GM18870 (cell line): ENCODE measurements at regions not wholly inside any gene's neighbourhood (a gene's known extent, or its start where the extent isn't known, plus 50 kb on each side); places are given as distances from the start of the nearest gene placed in this dataset.

ENCODE experiments used
- ATAC-seq: cut with Tn5 transposase; IDR thresholded peaks from one replicate; pipeline ENCODE4 v1.9.1; 2021; ENCODE audit warnings: moderate library complexity; ENCODE audit not compliant: unreplicated experiment

DNA sequence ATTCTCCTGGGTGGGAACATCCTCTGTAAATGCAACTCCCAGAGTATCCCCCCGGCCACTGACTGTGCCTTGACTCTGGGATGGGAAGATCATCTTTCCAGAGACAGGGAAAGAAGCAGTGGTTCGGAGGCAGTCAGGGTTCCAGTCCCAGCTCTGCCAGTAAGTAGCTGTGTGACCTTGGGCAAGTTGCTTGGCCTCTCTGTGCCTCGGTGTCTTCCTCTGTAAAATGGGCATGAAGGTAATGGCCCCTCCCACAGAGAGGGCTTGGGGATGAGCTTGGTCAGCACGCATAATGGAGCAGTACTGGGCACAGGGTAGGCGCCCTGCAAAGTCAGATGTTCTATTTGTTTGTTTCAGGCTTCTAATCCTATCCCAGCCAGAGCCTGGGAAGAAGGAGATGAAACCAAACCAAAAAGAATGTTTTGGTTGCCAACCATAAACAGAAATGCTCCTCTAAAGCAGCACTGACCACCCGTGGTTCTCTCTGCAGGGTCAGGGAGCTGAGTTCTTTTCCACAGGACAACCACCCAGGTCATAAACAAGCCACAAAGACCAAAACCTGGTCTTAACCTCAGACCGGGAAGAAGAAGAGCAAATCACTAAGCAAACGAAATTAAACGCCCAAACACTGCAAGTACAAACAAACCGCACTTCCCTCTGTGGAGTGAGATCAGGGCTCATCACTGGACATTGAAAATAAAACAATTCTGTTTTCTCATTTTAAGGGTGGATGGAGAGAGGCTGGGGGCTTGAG, 381.0 kb upstream of the SULF2 start:
- ATAC-seq: no peak

DNA sequence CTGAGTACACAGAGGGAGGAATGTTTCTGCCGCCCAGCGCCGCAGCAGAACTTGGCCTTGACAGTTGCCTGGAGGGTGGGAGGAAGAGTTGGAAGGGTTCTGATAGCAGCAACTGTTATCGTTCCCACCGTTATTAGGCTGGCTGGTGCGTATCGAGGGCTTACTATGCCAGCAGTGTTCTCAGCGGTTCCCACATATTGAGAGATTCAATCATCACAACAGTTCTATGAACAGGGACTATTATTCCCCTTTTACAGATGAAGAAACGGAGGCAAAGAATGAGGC, 380.1 kb upstream of the SULF2 start:
- ATAC-seq: no peak

GRCh38 chr20:48164566-48165400, 379.5 kb upstream of the SULF2 start:
- no peak for ATAC-seq

GRCh38 chr20:48164034-48164433, 378.8 kb upstream of the SULF2 start:
- no peak for ATAC-seq

- ATAC-seq: no peak
Measured at GRCh38 chr20:48163505-48163904, 378.2 kb upstream of the SULF2 start.

- ATAC-seq: no peak
Measured at GRCh38 chr20:48162621-48163020, 377.3 kb upstream of the SULF2 start.

GRCh38 chr20:48159145-48160008, 374.1 kb upstream of the SULF2 start:
- no peak for ATAC-seq

- no peak for ATAC-seq
Measured at GRCh38 chr20:48158014-48158413, 372.7 kb upstream of the SULF2 start.

DNA sequence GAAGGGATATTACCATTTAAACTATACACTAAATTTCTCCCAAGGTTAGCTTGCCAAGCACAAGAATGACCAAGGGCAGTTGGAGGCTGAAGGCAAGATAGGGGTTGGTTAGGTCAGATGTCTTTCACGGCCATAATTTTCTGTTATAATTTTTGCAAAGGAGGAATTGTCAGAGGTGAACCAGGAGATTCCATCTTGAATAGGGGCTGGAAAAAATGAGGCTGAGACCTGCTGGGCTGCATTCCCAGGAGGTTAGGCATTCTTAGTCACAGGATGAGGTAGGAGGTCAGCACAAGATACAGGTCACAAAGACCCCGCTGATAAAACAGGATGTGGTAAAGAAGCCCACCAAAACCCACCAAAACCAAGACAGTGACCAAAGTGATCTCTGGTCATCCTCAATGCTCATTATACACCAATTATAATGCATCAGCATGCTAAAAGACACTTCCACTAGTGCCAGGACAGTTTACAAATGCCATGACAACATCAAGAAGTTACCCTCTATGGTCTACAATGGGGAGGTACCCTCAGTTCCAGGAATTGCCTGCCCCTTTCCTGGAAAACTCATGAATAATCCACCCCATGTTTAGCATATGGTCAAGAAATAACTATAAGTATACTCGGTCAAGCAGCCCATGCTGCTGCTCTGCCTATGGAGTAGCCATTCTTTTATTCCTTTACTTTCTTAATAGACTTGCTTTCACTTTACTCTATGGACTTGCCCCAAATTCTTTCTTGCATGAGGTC, 371.8 kb upstream of the SULF2 start:
- ATAC-seq: no peak

DNA sequence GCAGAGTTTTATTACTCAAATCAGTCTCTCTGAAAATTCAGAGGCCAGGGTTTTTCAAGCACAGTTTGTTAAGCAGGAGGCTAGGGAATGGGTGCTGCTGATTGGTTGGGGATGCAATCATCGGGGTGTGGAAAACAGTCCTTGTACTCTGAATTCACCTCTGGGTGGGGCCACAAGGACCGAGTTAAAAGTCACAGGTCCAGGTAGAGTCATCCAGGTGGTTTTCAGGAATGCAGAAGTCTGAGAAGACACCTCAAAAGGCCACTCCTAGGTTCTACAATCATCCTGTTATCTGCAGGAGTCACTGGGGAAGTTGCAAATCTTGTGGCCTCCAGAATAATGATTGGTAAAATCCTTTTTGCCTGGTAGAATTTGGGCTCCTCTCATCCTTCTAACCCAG, 371.2 kb upstream of the SULF2 start:
- no peak for ATAC-seq

- ATAC-seq: no peak
Measured at GRCh38 chr20:48155268-48155667, 370.0 kb upstream of the SULF2 start.

DNA sequence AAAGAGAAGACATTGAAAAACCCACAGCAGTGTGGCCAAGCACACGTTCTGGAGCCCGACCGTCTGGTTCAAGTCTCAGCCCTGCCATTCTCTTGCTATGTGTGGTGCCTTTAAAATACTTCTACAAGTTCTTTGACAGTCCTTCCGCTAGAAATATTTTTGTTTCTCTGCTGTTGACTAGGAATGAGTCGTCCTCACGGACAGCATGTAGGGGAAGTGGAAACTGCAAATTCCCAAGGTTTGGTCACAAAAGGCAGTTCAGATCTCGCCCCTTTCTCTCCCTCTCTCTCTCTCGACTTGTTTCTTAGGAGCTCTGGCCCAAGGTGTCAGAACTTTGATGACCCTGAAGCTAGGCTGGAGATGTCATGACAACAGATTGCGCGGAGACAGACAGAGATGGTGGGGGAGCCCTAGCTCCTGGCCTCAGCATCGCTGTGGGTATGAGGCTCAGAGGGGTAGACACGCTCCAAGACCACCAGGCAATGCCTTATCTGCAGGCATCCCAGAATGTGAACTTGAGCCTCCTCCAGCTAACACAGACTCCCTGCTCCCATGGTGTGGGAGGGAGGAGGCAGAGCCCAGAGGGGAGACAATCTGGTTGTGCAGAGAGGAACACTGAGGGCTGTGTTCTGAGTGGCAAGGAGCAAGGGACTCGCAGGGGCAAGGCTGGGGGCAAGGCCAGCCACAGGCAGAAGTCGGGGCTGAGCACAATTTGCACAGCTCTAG, 368.9 kb upstream of the SULF2 start:
- ATAC-seq: no peak

GRCh38 chr20:48153523-48153922, 368.2 kb upstream of the SULF2 start:
- no peak for ATAC-seq

DNA sequence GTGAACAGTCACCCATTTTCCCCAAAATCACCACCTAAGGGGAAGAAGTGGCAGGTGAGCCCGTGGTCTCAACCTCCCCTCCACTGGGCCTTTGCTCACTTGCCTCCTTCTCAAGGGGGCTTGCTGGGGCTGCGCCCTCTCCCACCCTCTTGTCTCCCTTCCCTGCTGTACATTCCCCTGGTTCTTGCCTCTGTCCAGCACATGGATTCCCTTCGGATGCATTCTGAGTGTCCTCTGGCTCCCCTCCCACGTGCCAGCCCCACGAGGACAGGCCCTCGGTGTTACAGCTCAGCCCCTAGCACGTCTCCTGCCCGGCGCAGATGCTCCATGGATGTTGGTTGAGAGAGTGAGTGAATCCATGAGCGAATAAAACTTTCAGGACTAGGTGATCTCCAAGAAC, 367.8 kb upstream of the SULF2 start:
- no peak for ATAC-seq

DNA sequence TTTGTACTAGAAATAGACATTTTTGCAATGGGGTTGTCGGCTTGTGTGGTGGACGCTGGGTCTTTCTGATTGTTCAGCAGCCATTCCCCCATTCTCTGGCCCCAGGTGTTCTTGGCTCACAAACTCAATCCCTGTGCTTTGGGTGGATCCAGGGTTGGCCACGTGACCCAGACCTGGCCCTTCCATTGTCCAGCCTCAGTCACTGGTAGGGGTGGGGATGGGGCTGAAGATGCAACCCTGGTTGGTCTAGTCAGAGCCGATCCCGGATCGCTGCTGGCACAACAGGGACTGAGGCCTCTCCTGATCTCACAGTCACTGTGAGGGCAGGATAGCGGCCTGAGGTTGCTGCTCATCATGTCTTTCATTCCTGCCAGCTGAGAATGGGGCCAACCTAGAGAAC, 365.3 kb upstream of the SULF2 start:
- no peak for ATAC-seq

GRCh38 chr20:48149902-48150301, 364.6 kb upstream of the SULF2 start:
- no peak for ATAC-seq

DNA sequence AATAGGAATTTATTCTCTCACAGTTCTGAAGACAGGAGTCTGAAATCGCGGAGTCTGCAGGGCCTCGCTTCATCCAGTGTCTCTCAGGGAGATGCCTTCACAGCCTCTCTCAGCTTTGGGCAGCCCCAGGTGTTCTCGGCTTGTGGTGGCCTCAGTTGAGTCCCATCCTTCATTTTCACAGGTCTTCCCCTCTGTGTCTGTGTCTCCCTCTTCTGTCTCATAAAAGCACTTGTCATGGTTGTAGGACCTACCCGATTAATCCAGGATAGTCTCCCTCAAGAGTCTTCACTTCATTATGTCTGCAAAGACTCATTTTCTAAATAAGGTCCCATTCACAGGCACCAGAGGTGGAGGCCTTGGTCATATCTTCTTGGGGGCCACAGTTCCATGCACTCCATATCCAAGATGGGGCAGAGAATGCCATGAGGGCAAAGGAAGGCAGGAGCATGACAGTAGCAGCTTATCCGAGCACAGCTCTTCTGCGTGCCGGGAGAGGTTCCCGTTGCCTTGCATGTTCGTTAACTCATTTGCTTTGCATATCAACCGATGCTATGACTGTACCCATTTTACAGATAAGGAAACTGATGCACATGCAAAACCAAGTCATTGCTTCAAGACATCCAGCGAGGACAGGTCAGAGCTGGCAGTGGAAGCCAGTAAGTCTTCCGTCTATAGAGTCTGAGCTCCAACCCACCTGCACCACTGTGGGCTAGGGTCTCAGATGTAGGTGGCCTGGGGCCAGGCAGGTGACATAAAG, 363.8 kb upstream of the SULF2 start:
- no peak for ATAC-seq

- no peak for ATAC-seq
Measured at GRCh38 chr20:48148020-48148419, 362.7 kb upstream of the SULF2 start.

DNA sequence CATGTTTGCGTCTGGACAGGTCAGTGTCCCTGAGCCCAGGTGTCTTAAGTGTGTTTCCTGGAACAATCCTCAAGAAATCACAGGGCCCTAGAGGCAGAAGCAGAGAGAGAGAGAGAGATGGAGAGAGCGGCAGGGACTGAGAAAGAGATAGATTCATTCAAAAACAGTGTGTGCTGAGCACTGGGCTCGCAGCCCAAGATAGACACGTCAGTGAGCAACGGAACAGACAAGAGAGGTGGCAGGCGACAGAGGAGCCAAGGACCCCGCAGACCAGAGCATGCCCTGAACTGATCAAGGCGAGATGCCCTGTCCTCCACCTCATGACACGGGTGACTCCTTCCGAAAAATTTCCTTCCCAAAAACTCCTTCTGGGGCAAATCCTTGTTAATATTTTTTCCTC, 362.0 kb upstream of the SULF2 start:
- ATAC-seq: no peak

DNA sequence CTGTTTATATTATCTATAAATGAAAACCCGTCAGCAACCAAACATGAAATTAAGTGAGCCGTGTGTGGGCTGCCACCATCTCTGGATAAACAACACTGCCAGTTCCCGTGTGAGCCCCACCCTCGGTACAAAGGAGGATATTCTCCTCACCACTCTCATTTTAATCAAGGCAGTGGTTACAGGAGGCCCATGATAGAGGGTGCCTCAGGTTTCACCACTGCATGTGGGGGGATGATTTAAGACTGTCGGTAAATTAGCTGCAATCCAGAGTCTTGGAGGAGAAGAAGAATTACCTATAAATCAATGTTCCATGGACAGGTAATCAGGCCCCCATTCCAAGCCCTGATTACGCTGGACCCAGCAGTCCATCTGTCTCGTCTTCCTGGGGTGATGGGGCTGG, 361.6 kb upstream of the SULF2 start:
- ATAC-seq: no peak
